A549 (cell line): ENCODE measurements at regions not wholly inside any gene's neighbourhood (a gene's known extent, or its start where the extent isn't known, plus 50 kb on each side); places are given as distances from the start of the nearest gene placed in this dataset.
A peak's percentile ranks its signal among the peaks of the same experiment; 100 is the strongest.

ENCODE experiments used
- ATAC-seq, 2 experiments: fragments of 200-7000 bp in 1 of 2; fragments of >200 bp in 1 of 2; cut with Nextera tagmentation in 1 of 2; cut with Tn5 transposase in 1 of 2; 3 replicates each; pipeline versions ENCODE4 v1.8.0 to v1.9.1; 2018 to 2020; ENCODE audit warnings: mild to moderate bottlenecking in 1 of 2, moderate library complexity in 1 of 2
- CTCF ChIA-PET: fragments of 300-600 bp; sonication (Branson Sonifier 250); formaldehyde crosslinking; extraction: SDS; loops from one replicate; lab custom pipeline; 2021; ENCODE audit warnings: antibody characterized with exemption, inconsistent platforms; lab: Yijun Ruan, JAX
- POLR2A ChIA-PET: fragments of 350-600 bp; formaldehyde crosslinking; extraction: SDS; loops from one replicate; lab custom pipeline; 2021; ENCODE audit warnings: antibody characterized with exemption, inconsistent platforms; lab: Yijun Ruan, JAX
- DNase-seq, 2 experiments: peaks; one replicate each; pipeline versions ENCODE4 v3.0.0 to v3.0.0-alpha.2; 2011 to 2016; ENCODE audit warnings: low read depth in 1 of 2, low spot score in 1 of 2
- FAIRE-seq: peaks from 2 replicates; lab custom pipeline; 2011; peaks lifted over from hg19 to GRCh38; lab: Jason Lieb, UNC
- H3K27ac ChIP-seq, 2 experiments: fragments of >200 bp; sonication (Bioruptor Twin); formaldehyde crosslinking; 3 replicates each; pipeline ENCODE4 v1.5.1; 2016 to 2017
- H3K4me1 ChIP-seq: fragments of >200 bp; sonication (Bioruptor Twin); formaldehyde crosslinking; 3 replicates; pipeline ENCODE4 v1.6.1; 2016
- H3K4me2 ChIP-seq: fragments of >200 bp; sonication (Bioruptor Twin); formaldehyde crosslinking; 3 replicates; pipeline ENCODE4 v1.6.1; 2016
- H3K4me3 ChIP-seq: fragments of >200 bp; sonication (Bioruptor Twin); formaldehyde crosslinking; 3 replicates; pipeline ENCODE4 v1.5.1; 2016
- H3K9me3 ChIP-seq: fragments of >200 bp; sonication (Bioruptor Twin); formaldehyde crosslinking; 3 replicates; pipeline ENCODE4 v1.6.1; 2016
- CEBPB ChIP-seq, 2 experiments: fragments of >200 bp in 1 of 2; sonication (Bioruptor Twin) in 1 of 2; formaldehyde crosslinking in 1 of 2; IDR thresholded peaks; 2 replicates each; pipeline ENCODE4 v1.6.1; 2012 to 2016
- CHD2 ChIP-seq: fragments of 150-350 bp; IDR thresholded peaks from 2 replicates; pipeline ENCODE4 v1.6.1; 2014; ENCODE audit warnings: low read length; ENCODE audit not compliant: partially characterized antibody
- CHD4 ChIP-seq: fragments of 200-600 bp; sonication (generic); IDR thresholded peaks from 2 replicates; pipeline ENCODE4 v1.6.1; 2016; ENCODE audit warnings: antibody characterized with exemption, mild to moderate bottlenecking, borderline replicate concordance
- EHF ChIP-seq: fragments of 250-450 bp; sonication (Bioruptor Pico); IDR thresholded peaks from 2 replicates; pipeline ENCODE4 v1.5.0; 2020; ENCODE audit warnings: mild to moderate bottlenecking
- EHMT2 ChIP-seq: fragments of 200-600 bp; sonication (generic); IDR thresholded peaks from 2 replicates; pipeline ENCODE4 v1.6.1; 2016; ENCODE audit warnings: antibody characterized with exemption, low read depth, mild to moderate bottlenecking, moderate library complexity
- FOSB ChIP-seq: fragments of 250-450 bp; sonication (Bioruptor Pico); IDR thresholded peaks from 2 replicates; pipeline ENCODE4 v1.5.0; 2020; ENCODE audit warnings: mild to moderate bottlenecking, moderate library complexity
- FOXS1 ChIP-seq: fragments of 250-450 bp; sonication (Bioruptor Pico); IDR thresholded peaks from 2 replicates; pipeline ENCODE4 v1.5.0; 2020; ENCODE audit warnings: mild to moderate bottlenecking, moderate library complexity
- GATA3 ChIP-seq: IDR thresholded peaks from 2 replicates; pipeline ENCODE4 v1.6.1; 2012; ENCODE audit warnings: borderline replicate concordance
- HEYL ChIP-seq: fragments of 250-450 bp; sonication (Bioruptor Pico); IDR thresholded peaks from 2 replicates; pipeline ENCODE4 v1.8.0; 2021; ENCODE audit warnings: mild to moderate bottlenecking, moderate library complexity
- HOXB5 ChIP-seq: fragments of 250-450 bp; sonication (Bioruptor Pico); IDR thresholded peaks from 2 replicates; pipeline ENCODE4 v1.5.0; 2020; ENCODE audit warnings: mild to moderate bottlenecking, moderate library complexity
- JUN ChIP-seq, 2 experiments: fragments of >200 bp; sonication (Bioruptor Twin); formaldehyde crosslinking; IDR thresholded peaks; 2 replicates in 1 of 2; 3 replicates in 1 of 2; pipeline ENCODE4 v1.6.1; 2016 to 2017
- JUNB ChIP-seq: fragments of >200 bp; sonication (Bioruptor Twin); formaldehyde crosslinking; IDR thresholded peaks from 2 replicates; pipeline ENCODE4 v1.6.1; 2016
- KDM5A ChIP-seq: fragments of 200-600 bp; sonication (generic); IDR thresholded peaks from 2 replicates; pipeline ENCODE4 v1.6.1; 2016; ENCODE audit warnings: antibody characterized with exemption, mild to moderate bottlenecking
- MAFK ChIP-seq: fragments of 450-650 bp; IDR thresholded peaks from 2 replicates; pipeline ENCODE4 v1.6.1; 2014; ENCODE audit not compliant: partially characterized antibody
- NFE2L2 ChIP-seq: fragments of 150-350 bp; conservative IDR thresholded peaks from 2 replicates; pipeline ENCODE4 v1.6.1; 2014; ENCODE audit warnings: low read length
- NPAS2 ChIP-seq: fragments of 250-450 bp; sonication (Bioruptor Pico); IDR thresholded peaks from 2 replicates; pipeline ENCODE4 v1.8.0; 2022; ENCODE audit warnings: mild to moderate bottlenecking, moderate library complexity, borderline replicate concordance
- NR3C1 ChIP-seq: fragments of >200 bp; sonication (Bioruptor Twin); formaldehyde crosslinking; IDR thresholded peaks from 3 replicates; pipeline ENCODE4 v1.6.1; 2017
- POLR2AphosphoS2 ChIP-seq: conservative IDR thresholded peaks from 2 replicates; pipeline ENCODE4 v1.6.1; 2012; ENCODE audit warnings: low read length, improper control_type of control experiment, inconsistent platforms
- RARB ChIP-seq: fragments of 250-450 bp; sonication (Bioruptor Pico); IDR thresholded peaks from 2 replicates; pipeline ENCODE4 v1.8.0; 2021; ENCODE audit warnings: mild to moderate bottlenecking, moderate library complexity
- REST ChIP-seq: fragments of 200-600 bp; sonication (generic); IDR thresholded peaks from 2 replicates; pipeline ENCODE4 v1.6.1; 2016; ENCODE audit warnings: antibody characterized with exemption, mild to moderate bottlenecking, moderate library complexity
- RFX5 ChIP-seq: fragments of 450-650 bp; IDR thresholded peaks from 2 replicates; pipeline ENCODE4 v1.7.1; 2014; ENCODE audit warnings: antibody characterized with exemption, mild to moderate bottlenecking, moderate library complexity
- RNF2 ChIP-seq: fragments of 200-600 bp; sonication (generic); IDR thresholded peaks from 2 replicates; pipeline ENCODE4 v1.6.1; 2016; ENCODE audit warnings: low read depth, mild to moderate bottlenecking, antibody characterized with exemption, moderate library complexity, borderline replicate concordance
- SREBF2 ChIP-seq: fragments of 450-650 bp; IDR thresholded peaks from 2 replicates; pipeline ENCODE4 v1.6.1; 2014; ENCODE audit warnings: mild to moderate bottlenecking, moderate library complexity
- TFCP2L1 ChIP-seq: fragments of 250-450 bp; sonication (Bioruptor Pico); IDR thresholded peaks from 2 replicates; pipeline ENCODE4 v1.5.0; 2021; ENCODE audit warnings: mild to moderate bottlenecking
- USF2 ChIP-seq: fragments of 450-650 bp; IDR thresholded peaks from 2 replicates; pipeline ENCODE4 v1.6.1; 2014; ENCODE audit warnings: antibody characterized with exemption
- ZFP36 ChIP-seq: fragments of 450-650 bp; IDR thresholded peaks from 2 replicates; pipeline ENCODE4 v1.6.1; 2014; ENCODE audit warnings: borderline replicate concordance; ENCODE audit not compliant: partially characterized antibody
- ZSCAN20 ChIP-seq: fragments of 250-450 bp; sonication (Bioruptor Pico); IDR thresholded peaks from 2 replicates; pipeline ENCODE4 v1.8.0; 2022; ENCODE audit warnings: mild to moderate bottlenecking, moderate library complexity
- WGBS: methylation state at CpG from one replicate; pipeline ENCODE4 v1.1.6; 2017; ENCODE audit errors: missing lambda C conversion rate; 5-methylcytosine and 5-hydroxymethylcytosine counted together
- TF ChIP-seq, protein P1 (sequence below): fragments of 250-450 bp; sonication (Bioruptor Pico); IDR thresholded peaks from 2 replicates; pipeline ENCODE4 v1.5.0; 2021; ENCODE audit warnings: mild to moderate bottlenecking, moderate library complexity, borderline replicate concordance
- TF ChIP-seq, protein P2 (sequence below): fragments of >200 bp; sonication (Bioruptor Twin); formaldehyde crosslinking; IDR thresholded peaks from 2 replicates; pipeline ENCODE4 v1.6.1; 2016

DNA sequence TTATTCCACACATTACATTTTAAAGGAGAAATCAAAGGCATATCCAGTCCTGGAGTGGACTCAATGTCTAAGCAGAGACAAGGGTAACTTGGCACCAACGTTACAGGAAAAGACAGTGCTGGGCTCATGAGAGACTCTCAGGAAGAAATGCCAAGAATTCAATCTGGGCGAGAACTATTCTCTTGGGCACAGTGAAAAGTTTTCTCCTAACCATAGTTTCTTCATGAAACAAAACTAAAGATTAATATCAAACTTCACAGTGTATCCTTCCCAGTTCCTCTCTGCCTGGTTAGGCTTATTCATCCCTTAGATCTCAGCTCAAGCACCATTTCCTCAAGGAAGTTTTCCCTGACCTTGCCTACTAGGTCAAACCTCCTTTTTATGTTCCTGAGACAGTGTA is 109.4 kb upstream of the TLL1 start (continued):
- TF ChIP-seq, protein P1, sequence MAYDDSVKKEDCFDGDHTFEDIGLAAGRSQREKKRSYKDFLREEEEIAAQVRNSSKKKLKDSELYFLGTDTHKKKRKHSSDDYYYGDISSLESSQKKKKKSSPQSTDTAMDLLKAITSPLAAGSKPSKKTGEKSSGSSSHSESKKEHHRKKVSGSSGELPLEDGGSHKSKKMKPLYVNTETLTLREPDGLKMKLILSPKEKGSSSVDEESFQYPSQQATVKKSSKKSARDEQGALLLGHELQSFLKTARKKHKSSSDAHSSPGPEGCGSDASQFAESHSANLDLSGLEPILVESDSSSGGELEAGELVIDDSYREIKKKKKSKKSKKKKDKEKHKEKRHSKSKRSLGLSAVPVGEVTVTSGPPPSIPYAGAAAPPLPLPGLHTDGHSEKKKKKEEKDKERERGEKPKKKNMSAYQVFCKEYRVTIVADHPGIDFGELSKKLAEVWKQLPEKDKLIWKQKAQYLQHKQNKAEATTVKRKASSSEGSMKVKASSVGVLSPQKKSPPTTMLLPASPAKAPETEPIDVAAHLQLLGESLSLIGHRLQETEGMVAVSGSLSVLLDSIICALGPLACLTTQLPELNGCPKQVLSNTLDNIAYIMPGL (CRISPR knock-in tag) = no peak
- TF ChIP-seq HEYL = no peak
- no peak for TF ChIP-seq SREBF2

- TF ChIP-seq FOXS1 (CRISPR knock-in tag) = no peak
- no peak for TF ChIP-seq RFX5
- no peak for TF ChIP-seq POLR2AphosphoS2
- no peak for TF ChIP-seq JUNB
- TF ChIP-seq, protein P2, sequence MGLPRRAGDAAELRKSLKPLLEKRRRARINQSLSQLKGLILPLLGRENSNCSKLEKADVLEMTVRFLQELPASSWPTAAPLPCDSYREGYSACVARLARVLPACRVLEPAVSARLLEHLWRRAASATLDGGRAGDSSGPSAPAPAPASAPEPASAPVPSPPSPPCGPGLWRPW = no peak
- no peak for TF ChIP-seq ZFP36
- no peak for TF ChIP-seq JUN (IDR thresholded peaks at IDR 0.05)
- TF ChIP-seq TFCP2L1 = no peak
- no peak for TF ChIP-seq FOSB (CRISPR knock-in tag)
- TF ChIP-seq NFE2L2 = no peak
- TF ChIP-seq CEBPB (IDR thresholded peaks at IDR 0.05) = no peak
- no peak for TF ChIP-seq KDM5A
- no peak for TF ChIP-seq USF2
- TF ChIP-seq CHD4 = no peak
- TF ChIP-seq NPAS2 (CRISPR knock-in tag) = no peak
- CTCF ChIA-PET = no interaction called here
- ATAC-seq (no peak), FAIRE-seq (no peak), DNase-seq (peak in 1 of 2 experiments; percentile 7)
- H3K4me1 ChIP-seq = no peaks in the 10 kb centered on the region; the same call in 2 of the 3 replicates
- H3K27ac ChIP-seq = no peak overlapping the region; a peak in 1 of 6 replicates
- 17% methylated on average over 1 of the region's 1 CpG for WGBS
- H3K9me3 ChIP-seq = no peaks in the 10 kb centered on the region
- H3K4me3 ChIP-seq = no peak overlapping the region
- POLR2A ChIA-PET = no interaction called here
- peak overlapping the region; percentile 32; the same call in 1 of the 3 replicates for H3K4me2 ChIP-seq
These were observed 108.0 kb upstream of the TLL1 start for GRCh38 chr4:165765053-165765452.

GRCh38 chr4:165766018-165766417 is 107.0 kb upstream of the TLL1 start:
- TF ChIP-seq SREBF2 = no peak
- TF ChIP-seq EHF = no peak
- TF ChIP-seq, protein P1 (CRISPR knock-in tag) = no peak
- TF ChIP-seq TFCP2L1 = no peak
- TF ChIP-seq RARB (CRISPR knock-in tag) = no peak
- no peak for TF ChIP-seq HOXB5
- TF ChIP-seq NR3C1 = no peak
- no peak for TF ChIP-seq EHMT2
- no peak for TF ChIP-seq GATA3
- TF ChIP-seq RFX5 = no peak
- TF ChIP-seq FOXS1 (CRISPR knock-in tag) = no peak
- TF ChIP-seq ZSCAN20 (CRISPR knock-in tag) = no peak
- no peak for TF ChIP-seq REST
- no peak for TF ChIP-seq NFE2L2
- no peak for TF ChIP-seq RNF2
- TF ChIP-seq MAFK = no peak
- no peak for TF ChIP-seq CHD2
- no peak for TF ChIP-seq JUN (IDR thresholded peaks at IDR 0.05)
- Histone ChIP-seq H3K4me1 (no peaks in the 10 kb centered on the region; the same call in 2 of the 3 replicates), H3K4me2 (no peak overlapping the region), H3K4me3 (no peak overlapping the region), H3K27ac (no peak overlapping the region), H3K9me3 (no peaks in the 10 kb centered on the region)
- FAIRE-seq (no peak), ATAC-seq (no peak), DNase-seq (no peak)
- CTCF ChIA-PET = no interaction called here
- POLR2A ChIA-PET = no interaction called here
- 81% methylated on average over 6 of the region's 6 CpGs for WGBS
